Activated T-helper 1 cell treated with anti-CD3 and anti-CD28 coated beads, Interleukin-2, amount 50 U/mL, for 16 hours (primary cell): ENCODE measurements at regions not wholly inside any gene's neighbourhood (a gene's known extent, or its start where the extent isn't known, plus 50 kb on each side); places are given as distances from the start of the nearest gene placed in this dataset.
"Not testable (repeated sequence)": the region's sequence is repeated elsewhere in the genome, so short reads cannot be mapped to it uniquely, and the experiment has no call there.

Experiments
- DNase-seq, 2 donors: peaks; one replicate each; pipeline ENCODE4 v3.0.0-alpha.2; 2020; ENCODE audit warnings: low read depth in 1 of 2, low spot score in 1 of 2

GRCh38 chr5:1654786-1655495 is 131.2 kb upstream of the LPCAT1 start:
- DNase-seq = peak in 1 of 2 donors; percentile 3

GRCh38 chr5:1653698-1654651 is 130.2 kb upstream of the LPCAT1 start:
- peak in 1 of 2 donors; percentile 4 for DNase-seq

GRCh38 chr5:1652873-1653697 is 129.3 kb upstream of the LPCAT1 start:
- DNase-seq = peak in 1 of 2 donors; percentile 3

DNA sequence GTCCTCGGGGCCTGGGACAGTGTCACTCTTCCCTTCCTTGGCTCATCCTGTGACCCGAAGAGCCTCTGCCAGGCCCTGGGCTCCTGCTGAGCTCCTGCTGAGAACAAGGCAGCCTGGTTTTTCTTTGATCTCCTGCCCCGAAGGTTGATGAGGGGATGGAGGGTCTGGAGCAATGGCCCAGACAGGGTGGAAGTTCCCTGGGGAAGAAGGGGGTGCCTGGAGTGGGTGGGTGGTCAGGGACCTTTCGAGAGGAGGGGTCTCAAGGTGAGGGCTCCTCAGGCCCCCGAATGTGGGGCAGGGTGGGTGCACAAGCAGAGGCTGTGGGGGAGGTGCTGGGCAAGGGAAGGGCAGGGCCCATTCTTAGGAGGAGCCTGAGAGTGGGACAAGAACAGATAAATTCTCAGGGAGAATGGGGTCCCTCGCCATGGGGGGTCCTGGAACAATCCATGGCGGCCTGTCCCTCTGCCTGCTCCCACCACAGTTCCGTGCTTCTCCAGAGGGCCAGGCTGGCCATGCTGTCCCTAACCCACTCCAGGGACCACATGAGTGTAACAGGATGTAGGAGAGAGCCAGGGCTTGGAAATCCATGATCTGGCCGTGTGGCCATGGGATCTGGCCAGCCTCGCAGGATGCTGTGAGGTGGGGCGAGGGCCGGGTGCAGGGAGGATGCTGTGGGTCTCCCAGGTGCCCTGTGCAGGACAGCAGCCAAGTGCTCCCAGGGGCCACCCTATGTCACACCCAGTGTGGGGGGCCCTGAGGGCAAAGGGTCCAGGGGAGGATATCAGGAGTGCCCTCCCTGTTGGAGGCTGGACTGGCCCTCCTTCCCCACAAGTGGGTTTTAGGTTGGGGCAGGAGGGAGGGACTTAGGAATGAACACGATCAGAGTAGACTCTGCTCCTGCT is 128.5 kb upstream of the LPCAT1 start:
- peak in 1 of 2 donors; percentile 2 for DNase-seq

DNA sequence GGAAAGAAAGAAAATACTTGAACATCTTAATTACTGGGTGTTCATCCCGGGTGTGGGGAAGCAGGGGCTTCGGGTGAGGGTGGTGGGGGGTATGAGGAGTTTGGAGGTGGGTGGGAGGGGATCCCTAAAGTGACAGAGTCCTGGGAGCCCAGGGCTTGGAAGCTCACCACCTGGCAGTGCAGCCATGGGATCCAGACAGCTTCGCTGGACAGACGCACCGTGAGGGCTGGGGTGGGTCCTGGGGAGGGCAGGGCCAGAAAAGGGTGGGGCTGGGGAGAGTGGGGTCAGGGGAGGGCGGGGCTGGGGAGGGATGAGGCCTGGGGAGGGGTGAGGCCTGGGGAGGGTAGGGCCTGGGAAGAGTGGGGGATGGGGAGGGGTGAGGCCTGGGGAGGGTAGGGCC is 127.5 kb upstream of the LPCAT1 start:
- DNase-seq = no peak

DNA sequence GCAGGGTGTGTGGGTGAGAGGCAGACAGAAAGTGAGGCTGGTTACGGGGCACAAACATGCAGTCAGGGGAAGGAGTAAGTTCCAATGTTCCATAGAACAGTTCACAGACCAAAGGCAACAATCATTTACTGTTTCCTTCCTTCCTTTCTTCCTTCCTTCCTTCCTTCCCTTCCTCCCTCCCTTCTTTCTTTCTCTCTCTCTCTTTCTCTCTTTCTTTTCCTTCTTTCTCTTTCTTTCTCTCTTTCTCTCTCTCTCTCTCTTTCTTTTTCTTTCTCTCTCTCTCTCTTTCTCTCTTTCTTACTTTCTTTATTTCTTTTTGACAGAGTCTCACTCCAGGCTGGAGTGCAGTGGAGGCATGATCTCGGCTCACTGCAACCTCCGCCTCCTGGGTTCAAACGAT is 125.8 kb upstream of the LPCAT1 start:
- no peak for DNase-seq

- DNase-seq = no peak
These were observed 125.0 kb upstream of the LPCAT1 start for GRCh38 chr5:1648806-1649205.

GRCh38 chr5:1647580-1647979 is 123.8 kb upstream of the LPCAT1 start:
- DNase-seq = no peak

GRCh38 chr5:1644810-1645571 is 121.2 kb upstream of the LPCAT1 start:
- DNase-seq = peak; percentile 62 to 63

GRCh38 chr5:1644393-1644809 is 120.6 kb upstream of the LPCAT1 start:
- DNase-seq = not testable (repeated sequence)

- DNase-seq = no peak
These were observed 120.1 kb upstream of the LPCAT1 start for GRCh38 chr5:1643651-1644392.

DNA sequence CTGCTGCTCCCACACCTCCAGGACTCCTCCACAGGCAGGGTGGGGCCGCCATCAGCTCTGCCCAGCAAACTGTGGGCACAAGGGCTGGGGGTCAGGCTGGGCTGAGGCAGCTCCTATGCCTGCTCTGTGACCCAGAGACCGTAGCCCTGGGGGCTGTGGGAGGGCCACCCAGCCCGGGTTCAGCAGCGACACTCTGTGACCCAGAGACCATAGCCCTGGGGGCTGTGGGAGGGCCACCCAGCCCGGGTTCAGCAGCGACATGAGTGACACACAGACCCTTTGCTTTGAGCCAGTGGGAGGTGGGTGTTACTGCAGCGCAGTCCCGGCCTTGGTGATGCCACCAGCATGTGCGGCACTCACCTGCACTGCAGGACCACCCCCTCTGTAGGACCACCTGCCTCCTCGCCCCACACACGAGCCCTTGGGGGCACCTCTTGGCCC is 118.9 kb upstream of the LPCAT1 start:
- no peak for DNase-seq

DNA sequence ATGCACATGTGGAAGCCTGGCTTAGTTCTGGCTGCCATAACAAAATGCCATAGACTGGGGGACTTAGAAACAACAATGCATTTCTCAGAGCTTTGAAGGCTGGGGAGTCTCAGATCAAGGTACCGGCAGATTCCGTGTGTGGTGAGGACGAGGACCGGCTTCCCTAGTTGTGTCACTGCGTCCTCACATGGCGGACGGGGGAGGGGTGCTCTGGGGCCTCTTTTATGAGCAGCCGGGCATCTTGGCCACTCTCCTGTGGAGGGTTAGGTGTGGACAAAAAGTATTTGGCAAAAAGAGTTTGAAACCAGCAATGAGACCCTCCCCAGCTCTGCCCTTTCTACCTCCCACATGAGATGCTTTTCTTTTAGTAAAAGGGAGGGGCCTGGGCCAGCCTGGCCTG is 118.5 kb upstream of the LPCAT1 start:
- DNase-seq = no peak

- DNase-seq = peak; percentile 33 to 58
These were observed 117.9 kb upstream of the LPCAT1 start for GRCh38 chr5:1641560-1642166.

DNA sequence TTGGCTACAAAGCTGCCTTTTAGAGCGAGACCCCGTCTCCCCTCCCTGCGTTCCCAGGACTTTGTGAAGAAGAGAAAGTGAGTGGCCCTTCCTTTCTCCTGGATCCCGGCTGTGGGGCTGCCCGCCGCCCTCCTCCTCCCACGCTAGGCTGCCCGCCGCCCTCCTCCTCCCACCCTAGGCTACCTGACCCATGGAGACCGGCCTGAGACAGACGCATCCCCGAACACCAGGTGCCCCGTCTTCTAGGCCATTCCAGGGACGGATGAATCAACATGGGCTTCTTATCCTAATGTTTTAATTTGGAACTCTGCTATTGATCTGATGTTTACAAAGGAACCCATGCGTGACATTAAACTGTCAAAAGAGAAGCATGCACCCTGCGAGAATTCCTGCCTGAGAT is 117.3 kb upstream of the LPCAT1 start:
- DNase-seq = no peak

DNA sequence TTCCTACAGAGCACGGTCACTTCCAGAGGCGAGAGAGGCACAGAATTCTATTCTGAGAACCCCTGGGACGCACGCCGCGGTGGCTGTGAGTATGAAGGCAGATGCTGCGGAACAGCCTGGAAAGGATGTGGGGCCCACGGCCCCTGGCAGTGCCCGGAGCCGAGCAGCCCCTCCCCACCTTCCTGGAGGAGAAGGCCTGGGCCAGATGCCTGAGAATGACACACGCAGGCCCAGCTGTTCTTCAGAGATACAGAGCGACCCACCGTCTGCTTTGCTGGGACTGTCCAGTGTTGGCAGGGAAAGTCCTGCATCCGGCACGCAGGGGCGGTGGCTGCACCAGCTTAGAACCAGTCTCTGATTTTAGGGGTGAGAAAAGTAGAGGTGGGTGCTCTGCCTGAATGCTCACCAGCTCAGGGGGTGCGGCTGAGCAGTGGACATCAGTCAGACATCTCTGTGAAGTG is 116.7 kb upstream of the LPCAT1 start:
- no peak for DNase-seq

GRCh38 chr5:1639757-1640156 is 116.0 kb upstream of the LPCAT1 start:
- no peak for DNase-seq
